ENCODE measurements at regions not wholly inside any gene's neighbourhood (a gene's known extent, or its start where the extent isn't known, plus 50 kb on each side); places are given as distances from the start of the nearest gene placed in this dataset.
"Not testable (repeated sequence)": the region's sequence is repeated elsewhere in the genome, so short reads cannot be mapped to it uniquely, and the experiment has no call there.

DNA sequence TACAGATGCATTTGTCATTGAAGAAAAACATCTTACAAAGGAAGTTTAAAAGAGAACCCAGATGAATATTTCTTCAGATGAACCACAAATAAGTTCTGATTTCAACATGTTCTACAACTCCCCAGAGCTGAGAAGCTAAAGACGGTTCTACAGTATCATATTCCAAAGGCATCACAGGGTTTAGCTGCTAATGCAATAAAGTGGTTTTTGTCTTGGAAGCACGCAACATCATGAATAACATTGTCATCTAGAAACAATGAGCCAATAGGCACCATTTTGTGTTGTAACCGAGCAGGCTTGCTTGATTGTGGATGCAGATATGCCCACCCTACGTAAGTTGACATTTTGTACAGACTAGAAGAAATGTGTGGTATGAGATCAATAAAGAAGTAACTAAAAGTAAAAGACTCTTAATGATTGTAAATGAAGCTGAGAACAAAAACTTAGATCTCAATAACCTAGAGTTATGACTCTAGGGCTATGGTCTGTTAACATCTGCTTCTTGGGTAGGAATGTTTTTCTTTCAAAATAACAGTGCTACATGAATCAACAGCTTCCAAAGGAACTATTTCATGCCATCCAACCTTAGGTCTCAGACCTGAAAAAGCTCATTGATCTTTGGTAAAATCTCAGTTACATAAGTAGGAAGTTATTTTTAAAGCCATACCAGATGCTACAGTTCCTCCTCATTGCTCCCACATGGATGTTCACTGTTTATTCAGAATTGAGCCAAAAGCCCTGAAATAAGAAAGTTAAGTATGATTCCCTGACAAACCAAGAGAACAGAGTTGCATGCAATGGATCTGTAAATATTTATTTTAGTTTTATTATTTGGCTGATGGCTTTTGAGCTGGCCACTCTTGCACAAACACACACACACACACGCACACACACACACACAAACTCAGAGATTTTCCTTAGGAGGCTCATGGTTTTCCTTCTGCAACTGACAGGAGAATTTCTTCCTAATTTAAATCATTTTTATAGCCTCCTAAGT lies 118.7 kb upstream of the SLCO6A1 start:
- DNase-seq = no peak

DNA sequence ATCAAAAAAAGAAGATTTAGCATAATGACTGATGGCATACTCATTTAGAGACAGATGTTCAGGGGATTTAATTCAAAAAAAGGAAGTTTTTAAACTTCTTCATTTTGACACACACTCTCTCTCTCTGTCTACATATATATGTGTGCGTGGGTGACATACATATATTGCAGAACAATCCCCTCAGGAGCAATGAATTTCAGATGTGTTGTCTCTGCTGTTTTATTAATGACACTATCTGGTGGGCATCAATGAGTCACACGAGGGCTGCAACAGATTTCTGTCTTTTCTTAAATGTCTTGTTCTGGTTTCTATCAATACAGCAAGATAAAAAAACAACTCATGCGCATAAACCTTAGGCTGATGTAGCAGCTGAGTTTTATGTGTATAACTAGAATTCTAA lies 123.5 kb upstream of the SLCO6A1 start:
- DNase-seq = no peak

DNA sequence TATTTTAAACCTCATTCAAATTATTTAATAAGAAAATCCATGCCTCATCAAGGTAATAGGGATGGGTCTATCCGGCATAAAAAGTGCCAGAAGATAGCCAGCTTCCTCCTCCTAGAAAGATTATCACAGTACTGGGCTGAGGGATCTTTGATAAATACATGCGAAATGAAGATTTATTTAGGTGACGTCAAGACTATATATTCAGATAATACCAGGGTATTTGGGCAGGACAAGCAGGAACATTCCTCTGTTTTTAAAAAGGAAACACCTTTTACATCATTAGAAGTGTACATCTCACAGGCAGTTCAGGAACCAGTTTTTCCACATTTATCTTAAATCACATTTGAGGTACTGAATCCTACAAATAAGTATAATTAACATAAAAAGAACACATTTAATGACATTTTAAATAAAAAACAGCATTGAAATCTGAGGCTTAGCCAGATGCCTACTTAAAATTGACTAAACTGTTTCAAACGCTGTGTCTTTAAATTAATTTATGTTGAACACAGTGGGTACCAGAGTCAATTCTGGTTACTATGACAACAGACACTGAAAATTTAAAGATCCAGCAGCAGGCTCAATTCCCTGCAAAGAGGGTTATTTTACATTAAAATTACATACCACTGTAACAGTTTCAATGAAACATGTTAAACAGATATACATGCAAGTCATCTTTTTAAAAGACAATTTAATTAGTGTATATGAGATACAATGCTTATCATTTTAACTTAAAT lies 124.7 kb upstream of the SLCO6A1 start:
- DNase-seq = no peak

DNA sequence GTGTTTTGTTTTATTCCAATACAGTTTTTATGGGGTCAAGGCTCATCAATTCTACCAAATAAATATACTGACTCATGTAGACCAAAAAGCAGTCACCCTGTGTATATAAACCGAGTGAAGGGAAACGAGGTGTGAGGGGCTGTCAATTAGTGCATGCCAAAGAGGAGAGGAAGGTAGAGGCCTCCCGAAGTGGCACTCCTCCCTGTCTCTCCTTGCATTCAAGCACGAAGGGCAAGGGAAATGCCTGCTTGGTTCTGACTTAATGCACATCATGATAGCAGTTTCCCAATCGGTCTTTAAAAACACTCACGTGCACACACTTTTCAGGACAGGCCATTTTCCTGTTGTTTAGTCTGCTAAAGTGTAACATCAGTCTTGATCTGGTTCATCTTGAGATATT lies 125.6 kb upstream of the SLCO6A1 start:
- DNase-seq = no peak

DNA sequence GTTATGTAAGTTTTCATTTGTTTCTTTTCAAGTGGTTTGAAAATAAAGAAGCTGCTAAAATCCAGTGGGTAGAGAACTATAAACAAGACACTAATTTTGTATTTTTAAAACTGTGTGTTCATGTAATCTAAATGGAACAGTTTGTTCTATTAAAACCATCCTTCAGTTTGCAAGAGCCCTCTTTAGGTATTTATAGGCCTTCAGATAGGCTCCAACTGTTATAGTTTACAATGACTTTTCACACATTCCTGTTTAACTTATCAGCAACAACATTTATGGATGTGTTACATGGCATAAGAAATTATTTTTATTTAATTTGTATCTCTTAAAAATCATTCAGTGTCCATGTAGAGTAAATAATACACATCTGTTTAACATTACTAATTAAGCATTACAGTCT lies 126.7 kb upstream of the SLCO6A1 start:
- no peak for DNase-seq

DNA sequence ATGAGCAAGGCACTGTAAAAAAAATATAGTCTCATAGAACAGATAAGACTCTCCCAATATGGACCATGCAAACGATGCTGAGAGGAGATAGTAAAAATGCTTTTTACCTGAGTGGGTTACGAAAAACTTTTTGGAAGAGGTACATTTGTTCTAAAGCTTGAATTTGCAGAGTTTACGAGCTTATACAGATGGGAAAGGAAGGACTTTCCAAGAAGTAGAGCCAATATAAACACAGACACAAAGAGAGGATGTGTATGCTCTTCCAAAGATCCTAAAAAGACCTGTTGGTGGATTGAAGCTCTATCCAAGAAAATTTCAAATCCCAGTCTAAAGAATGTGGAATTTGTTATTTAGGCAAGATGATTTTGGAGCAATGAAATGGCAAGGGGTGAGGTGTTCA lies 127.1 kb upstream of the SLCO6A1 start:
- DNase-seq = no peak

DNA sequence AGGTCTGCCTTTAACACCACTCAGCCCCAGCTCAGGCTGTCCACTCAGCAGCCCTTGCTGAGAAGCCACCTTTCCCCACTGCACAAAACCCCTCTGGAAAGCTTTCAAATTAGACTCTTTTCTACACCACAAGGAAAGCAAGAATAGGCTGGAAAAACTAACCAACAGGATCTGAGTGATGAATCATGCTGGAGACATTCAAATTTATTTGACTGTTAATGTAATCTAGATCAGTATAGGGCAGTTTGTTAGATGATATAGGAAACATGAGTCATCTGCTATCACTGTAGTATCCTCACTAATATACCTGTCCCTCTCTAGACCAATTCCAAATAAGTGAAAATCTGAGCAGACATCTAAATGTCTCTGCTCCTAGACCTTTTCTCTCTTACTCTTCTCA lies 127.8 kb upstream of the PAM start:
- no peak for DNase-seq

DNA sequence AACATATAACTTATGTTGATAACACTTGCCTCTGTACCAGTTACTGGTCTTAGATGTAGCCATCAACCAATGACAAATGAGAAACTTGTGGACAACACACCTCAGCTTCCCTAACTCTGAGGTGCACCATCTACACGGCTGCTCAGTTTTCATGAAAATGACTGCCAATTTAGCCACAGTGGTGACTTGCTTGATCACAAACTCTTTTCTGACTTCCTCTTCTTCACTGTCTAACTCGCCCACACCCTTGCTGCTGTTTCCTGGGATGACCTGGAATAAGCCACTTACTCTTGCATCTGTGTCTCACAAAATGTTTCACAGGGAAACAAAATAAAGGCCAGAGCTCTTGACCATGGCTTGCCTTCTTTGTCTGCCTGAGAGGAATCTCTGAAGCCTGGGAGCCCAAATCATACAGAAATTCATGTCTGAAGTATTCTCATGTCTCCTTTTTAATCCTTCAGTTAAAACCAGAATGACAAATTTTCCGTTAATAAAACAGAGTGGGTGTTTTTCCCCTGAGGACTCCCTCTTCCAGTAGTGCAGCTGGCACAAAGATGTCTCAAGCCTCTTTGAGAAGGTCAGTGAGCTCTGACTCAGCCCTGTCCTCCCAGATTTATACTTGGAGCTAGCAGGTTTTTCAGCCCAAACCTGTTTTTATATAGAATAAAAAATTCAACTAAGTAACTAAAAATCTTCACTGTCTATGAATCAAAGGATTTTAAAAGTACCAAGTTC lies 126.5 kb upstream of the PAM start:
- no peak for DNase-seq

DNA sequence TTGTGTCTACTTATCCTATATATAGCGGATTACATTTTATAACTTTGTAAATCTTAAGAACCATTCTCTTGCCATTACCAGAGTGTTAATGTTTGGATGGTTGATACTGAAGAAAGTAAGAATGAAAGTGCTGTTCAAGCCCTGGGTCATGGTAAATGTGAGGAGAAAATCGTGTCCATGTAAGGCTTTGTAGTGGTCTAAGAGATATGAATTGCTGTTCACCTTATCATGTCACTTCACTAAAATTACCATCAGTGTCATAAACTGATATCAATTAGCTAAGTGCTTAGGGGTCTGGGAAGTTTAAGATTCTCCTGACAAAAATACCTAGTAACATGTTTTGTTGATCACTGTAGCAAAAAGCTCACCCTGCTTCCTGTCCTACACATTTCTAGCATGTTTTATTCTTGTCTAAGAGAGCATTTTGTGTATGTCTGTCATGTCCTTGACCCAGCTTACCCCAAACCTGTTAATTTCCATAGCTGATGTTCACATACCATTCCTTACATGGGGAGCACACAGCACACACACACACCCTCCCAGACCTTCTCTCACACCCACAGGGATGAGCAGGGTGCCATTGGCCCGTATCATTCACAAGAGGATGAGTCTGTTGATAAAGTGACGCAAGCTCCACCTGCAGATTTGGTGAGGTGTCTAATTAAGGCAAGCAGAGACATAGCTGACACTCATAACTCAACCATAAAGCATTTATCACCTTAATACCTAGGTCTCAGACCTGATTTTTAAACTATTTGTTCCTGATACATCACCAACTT lies 125.1 kb upstream of the PAM start:
- DNase-seq = no peak

DNA sequence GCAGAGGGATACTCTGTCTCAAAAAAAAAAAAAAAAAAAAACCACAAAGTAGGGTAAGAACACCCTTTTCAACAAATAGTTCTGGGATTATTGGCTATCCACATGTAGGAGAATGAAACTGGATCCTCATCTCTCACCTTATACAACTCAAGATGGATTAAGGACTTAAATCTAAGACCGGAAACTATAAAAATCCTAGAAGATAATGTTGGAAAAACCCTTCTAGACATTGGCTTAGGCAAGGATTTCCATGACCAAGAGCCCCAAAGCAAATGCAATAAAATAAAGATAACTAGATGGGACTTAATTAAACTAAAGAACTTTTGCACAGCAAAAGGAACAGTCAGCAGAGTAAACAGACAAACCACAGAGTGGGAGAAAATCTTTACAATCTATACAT lies 119.7 kb upstream of the PAM start:
- DNase-seq = not testable (repeated sequence)

DNA sequence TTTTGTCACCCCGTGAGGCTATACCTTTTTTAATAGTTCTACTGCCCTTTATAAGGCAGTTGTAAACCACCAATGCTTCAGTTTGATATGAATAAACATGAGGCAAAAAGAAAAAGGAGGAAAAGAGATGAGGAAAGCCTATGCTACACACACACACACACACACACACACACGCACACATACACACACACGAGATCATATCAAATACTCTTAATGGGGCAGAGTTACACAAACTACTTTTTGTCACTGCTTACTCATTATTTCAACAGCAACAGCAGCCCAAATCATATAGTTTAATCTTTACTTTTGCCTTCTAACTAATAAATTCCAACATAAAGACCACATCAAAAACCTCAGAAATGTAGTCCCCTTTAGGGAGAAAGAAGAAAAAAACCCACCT lies 116.8 kb upstream of the PAM start:
- DNase-seq = no peak

DNA sequence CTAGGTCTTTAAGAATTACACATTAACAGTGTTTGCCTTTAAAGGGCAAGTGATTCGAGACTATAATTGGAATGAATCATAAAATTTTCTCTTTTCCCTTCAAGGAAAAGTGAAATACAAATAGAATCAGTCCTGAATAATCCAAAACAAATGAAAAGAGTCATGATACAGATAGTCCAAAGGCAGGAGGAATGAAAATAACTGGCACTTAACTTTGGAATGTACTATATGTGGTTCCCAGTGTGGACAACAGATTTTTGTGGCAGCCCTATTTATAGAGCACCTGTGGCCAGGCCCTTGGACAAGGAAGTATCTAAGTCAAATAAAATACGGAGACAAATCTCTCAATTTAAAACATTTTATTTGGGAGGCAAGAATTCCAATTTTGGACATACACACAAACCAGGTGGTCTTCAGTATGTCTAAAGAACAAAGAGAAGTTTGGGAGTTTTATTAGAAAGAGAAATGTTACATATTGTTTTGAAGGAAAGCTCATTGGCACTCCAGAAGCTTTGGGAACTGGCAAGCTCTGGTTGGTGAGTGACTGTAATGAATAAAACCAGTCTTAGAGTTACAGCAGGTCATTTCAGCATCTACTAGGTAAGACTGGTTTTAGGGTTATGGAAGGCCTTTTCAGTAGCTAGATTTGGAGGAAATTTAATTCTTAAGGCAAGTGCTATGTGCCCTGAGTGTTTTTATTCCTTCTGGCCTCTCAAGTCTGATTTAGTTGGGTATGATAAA lies 116.0 kb upstream of the PAM start:
- no peak for DNase-seq

DNA sequence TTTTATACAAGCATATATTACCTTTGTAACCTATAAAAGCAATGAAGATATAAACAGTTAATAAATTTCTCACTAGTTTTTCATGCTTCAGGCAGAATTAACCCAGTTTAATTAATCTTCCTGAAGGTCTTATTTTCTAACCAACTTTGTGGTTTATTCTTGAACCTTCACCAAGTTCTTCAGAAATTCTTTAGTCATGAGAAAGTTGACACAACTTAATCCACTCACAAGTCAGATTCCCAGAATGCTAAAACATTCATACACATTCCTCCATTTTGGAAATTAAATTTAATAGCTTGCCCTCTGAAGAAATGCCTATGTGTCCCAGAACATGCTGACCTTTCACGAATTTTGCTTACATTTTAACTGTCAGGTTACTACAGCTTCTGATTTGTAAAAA lies 105.4 kb upstream of the PAM start:
- no peak for DNase-seq

DNA sequence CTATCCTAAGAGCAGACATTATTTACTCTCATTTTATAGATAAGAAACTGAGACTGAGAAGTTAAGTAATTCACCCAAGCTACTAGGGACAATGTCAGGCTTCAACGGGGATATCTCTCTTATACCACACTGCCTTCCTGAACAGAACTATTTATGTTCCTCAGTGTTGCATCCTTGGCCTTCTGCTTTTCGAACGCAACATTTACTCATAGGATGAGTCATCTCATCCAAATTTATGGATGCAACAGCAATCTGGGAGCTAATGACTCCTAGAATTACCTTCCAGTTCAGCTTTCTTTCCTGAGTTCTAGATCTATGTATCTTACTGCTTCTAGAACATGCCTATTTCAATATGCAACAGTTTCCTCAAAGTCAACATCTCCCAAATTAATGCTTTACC lies 103.6 kb upstream of the PAM start:
- DNase-seq = no peak

DNA sequence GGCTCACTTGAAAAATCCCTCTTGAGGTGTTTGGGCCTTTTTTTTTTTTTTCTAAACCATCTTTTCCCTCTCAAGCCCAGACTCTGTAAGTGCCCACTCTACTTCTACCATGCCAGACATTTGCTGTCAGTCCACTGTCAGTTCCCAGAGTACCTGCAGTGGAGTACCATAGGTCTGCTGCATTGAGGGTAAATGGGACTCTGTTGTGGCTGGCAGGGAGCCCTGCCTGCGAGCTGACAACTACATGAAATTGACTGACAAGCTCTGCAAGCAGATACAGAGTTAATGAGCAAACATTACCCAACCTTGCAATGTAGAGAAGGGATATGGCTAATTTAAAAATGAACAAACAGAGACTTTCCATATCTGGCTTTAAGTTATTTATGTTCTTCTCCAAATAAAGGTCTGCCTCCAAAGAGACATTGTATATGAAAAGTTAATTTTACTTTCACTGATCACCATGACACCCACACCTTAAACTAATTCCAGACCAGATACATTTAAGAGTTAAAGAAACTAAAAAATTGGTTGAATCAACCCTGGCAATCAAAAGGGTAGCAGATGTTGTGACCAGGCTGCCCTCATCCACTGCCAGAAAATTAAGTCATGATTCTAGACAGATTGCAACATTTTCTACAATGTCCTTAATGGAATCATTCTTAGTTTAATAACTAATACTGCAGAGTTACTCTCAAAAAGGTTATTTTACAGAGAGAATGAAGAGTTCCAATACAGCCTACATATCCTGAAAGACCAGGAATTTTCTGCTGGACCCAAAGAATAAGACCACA lies 100.4 kb upstream of the PAM start:
- no peak for DNase-seq

DNA sequence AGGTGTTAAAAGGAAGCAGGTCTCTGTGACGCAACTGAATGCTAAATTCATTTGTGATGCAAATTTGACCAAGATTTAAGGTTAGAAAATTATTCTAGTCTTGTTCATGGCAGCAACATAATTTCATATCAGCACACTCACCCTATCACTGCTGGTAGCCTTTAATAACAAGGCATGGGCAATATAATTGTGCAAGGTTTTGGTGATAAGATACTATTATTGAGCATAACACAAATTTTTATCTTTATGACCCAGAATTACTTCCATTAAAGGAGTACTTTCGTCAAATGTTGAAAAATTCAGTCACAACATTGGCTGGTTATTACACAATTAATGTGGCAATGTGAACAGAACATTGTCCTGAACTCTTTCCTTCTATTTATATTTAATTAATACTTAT lies 96.0 kb upstream of the PAM start:
- DNase-seq = no peak

DNA sequence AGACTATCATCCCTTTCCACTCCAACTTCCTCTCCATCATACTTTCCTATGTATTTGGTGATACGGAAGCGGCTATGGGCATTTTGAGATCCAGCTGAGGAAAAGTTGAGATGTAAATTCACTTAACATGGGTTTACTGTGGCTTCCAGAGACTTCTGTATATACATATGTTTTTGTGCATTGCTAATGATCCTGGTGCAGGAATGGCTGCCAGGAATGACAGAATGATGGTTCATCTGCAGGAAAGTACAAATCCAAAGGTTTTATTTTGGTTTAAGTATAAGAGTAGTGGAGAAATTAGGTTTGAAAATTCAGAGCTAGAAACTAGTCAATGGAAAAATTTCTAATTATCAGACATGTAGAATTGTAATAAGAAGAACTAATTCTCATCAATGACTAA lies 95.0 kb upstream of the PAM start:
- no peak for DNase-seq

DNA sequence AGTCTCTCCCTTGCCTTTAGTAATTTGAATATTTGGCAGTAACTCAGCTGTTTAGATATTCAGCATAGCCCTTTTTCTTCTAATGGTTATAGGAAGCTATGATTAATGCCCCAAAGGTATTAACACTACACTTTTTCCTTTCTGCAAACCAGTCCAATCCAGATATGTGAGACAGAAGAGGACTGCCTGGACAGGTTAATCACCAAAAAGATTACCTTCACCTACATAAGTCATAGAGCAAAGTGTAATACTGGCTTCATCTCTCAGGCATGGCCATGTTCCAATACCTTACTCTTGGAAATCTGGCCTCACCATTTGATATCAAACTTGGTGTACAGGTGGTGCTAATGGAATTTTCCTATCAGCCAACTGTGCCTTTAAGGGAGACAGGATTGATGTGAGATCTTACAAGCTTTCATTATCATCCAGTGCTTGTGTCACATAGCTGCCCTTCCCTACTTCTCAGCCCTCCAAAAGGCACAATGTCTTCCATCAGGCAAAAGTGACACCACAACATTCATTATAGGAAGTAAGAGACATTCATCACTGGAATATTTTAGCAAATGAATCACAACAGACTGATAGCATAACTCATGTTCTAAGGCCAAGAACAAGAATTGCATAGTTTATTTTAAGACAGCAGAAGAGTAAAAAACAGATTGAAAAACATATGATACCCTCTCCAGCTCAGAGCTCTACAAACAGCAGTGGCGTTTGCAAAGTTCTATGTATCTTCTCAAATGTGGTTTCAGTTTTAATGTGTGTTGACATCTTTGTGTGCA lies 91.2 kb upstream of the PAM start:
- peak in 1 of 5 experiments; percentile 26 for DNase-seq

DNA sequence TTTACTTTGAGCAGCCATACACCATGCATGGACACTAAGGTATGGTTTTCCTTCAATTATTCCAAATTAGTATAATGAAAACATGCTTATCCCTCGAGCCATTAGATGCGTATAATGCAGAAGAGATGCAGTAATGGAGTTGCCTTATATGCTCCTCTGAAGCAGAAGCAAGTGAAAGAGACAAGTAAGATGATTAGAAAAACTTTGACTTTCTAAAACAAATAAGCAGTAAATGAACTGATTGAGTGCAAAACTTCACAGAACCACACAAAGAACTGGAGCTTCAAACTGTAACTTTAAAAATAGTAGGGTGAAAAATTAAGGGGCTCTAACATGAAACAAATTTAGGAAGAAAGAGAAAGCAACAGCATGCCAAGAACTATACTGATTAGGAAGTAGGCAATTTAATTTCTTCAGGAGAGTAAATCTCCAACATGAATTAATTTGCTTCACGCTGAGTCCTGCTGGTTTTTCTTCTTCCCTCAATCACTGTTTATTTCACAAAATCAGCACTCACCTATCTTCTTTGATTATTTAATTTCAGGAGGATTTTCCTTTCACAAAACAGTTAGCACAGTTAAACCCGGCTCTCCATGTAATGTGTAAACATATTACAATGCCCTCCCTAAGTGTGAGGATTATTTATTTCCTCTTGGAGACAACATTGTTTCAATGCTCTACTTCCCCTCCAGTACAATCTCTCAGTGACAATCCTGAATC lies 90.3 kb upstream of the PAM start:
- no peak for DNase-seq
